OCI-LY3 (cell line): ENCODE measurements at regions not wholly inside any gene's neighbourhood (a gene's known extent, or its start where the extent isn't known, plus 50 kb on each side); places are given as distances from the start of the nearest gene placed in this dataset.

Experiments
- H2AFZ ChIP-seq: fragments of 200-600, 300-600 bp; shearing (Covaris generic); 2 replicates; pipeline ENCODE4 v1.6.0; 2014; ENCODE audit warnings: antibody characterized with exemption, low read depth, low read length
- H3K27ac ChIP-seq: fragments of 200-600, 300-600 bp; sonication (generic); 2 replicates; pipeline ENCODE4 v1.5.1; 2014; ENCODE audit warnings: mild to moderate bottlenecking, low read length, moderate library complexity, mixed read lengths
- H3K27me3 ChIP-seq: fragments of 200-600, 300-600 bp; sonication (generic); 2 replicates; pipeline ENCODE4 v1.6.1; 2014; ENCODE audit warnings: low read depth, low read length, mixed read lengths
- H3K36me3 ChIP-seq: fragments of 200-600, 300-600 bp; sonication (generic); replicated peaks from 2 replicates; pipeline ENCODE3; 2014; ENCODE audit warnings: low read depth, low read length, mixed read lengths
- H3K4me1 ChIP-seq: fragments of 300-600, 200-600 bp; sonication (generic); 2 replicates; pipeline ENCODE4 v1.6.1; 2014; ENCODE audit warnings: low read length, mixed read lengths
- H3K4me2 ChIP-seq: fragments of 200-600, 300-600 bp; sonication (generic); 2 replicates; pipeline ENCODE4 v1.6.1; 2014; ENCODE audit warnings: low read length, mixed read lengths
- H3K4me3 ChIP-seq: fragments of 300-600, 200-600 bp; sonication (generic); 2 replicates; pipeline ENCODE4 v1.5.1; 2014; ENCODE audit warnings: antibody characterized with exemption, mild to moderate bottlenecking, low read length, moderate library complexity
- H3K79me2 ChIP-seq: fragments of 300-600, 200-600 bp; shearing (Covaris generic); 2 replicates; pipeline ENCODE4 v1.6.1; 2014; ENCODE audit warnings: mild to moderate bottlenecking, low read length, mixed read lengths
- H3K9ac ChIP-seq: fragments of 300-600, 200-600 bp; shearing (Covaris generic); 2 replicates; pipeline ENCODE4 v1.6.0; 2014; ENCODE audit warnings: mild to moderate bottlenecking, low read length, moderate library complexity
- H3K9me3 ChIP-seq: fragments of 200-600, 300-600 bp; shearing (Covaris generic); 2 replicates; pipeline ENCODE4 v1.6.1; 2014; ENCODE audit warnings: low read length, mixed read lengths; ENCODE audit not compliant: insufficient read depth
- H4K20me1 ChIP-seq: fragments of 200-600, 300-600 bp; sonication (generic); 2 replicates; pipeline ENCODE4 v1.6.1; 2016; ENCODE audit warnings: low read length, mixed read lengths; ENCODE audit not compliant: insufficient read depth
- CTCF ChIP-seq: fragments of 200-600, 300-600 bp; sonication (generic); IDR thresholded peaks from 2 replicates; pipeline ENCODE4 v1.5.1; 2014; ENCODE audit warnings: antibody characterized with exemption, low read length, low read depth
- EZH2phosphoT487 ChIP-seq: fragments of 200-600 bp; shearing (Covaris generic); IDR thresholded peaks from 2 replicates; pipeline ENCODE4 v1.6.1; 2018; ENCODE audit warnings: antibody characterized with exemption, mixed run types, low read depth

DNA sequence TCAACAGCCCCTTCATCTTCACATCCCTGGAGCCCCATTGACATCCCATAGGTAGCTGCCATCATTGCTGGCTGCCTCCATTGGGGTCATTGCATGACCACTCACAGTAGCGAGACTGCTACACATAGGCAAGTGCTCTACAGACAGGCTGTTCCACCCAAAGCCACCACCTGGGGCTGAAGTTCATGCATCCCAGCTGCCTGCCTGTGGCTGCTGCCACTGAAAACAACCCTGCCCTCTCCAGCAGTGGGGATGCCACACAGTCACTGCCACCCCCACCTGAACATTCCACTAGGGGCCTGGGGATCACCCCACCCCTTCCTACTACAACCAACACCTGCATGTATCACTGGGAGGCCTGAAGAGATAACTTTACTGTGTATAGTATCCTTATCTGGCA is 59.5 kb upstream of the CTAGE1 start:
- H3K27ac ChIP-seq = no peak overlapping the region
- H3K36me3 ChIP-seq = no peaks in the 10 kb centered on the region
- H3K4me1 ChIP-seq = no peaks in the 10 kb centered on the region
- H3K4me2 ChIP-seq = no peak overlapping the region
- H3K27me3 ChIP-seq = no peaks in the 10 kb centered on the region; the same call in 1 of the 2 replicates
- no peak for TF ChIP-seq EZH2phosphoT487
- TF ChIP-seq CTCF = no peak
- no peak overlapping the region for H3K4me3 ChIP-seq
- H3K79me2 ChIP-seq = no peaks in the 10 kb centered on the region
- H3K9ac ChIP-seq = no peak overlapping the region
- H2AFZ ChIP-seq = no peak overlapping the region
- H4K20me1 ChIP-seq = no peaks in the 10 kb centered on the region
- H3K9me3 ChIP-seq = no peaks in the 10 kb centered on the region

DNA sequence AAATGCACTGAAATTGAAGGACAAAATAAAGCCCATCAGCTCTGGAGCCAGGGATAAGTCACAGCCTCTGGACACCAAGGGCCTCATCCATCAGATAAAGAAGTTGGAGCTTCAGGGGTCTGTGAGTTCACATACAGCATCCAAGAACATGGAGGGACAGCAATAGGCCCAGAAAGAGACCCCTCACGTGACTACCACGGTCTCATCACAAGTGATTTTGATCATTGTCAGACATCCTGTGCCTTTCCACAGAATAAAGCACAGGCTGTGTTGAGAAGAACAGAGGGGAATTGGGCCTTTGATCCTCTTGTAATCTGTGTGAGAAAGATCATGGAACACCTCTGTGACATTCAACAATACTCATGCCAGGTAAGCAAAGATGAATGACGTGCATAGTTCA is 65.2 kb upstream of the CTAGE1 start:
- Histone ChIP-seq H3K36me3 (no peaks in the 10 kb centered on the region), H3K27me3 (no peaks in the 10 kb centered on the region; the same call in 1 of the 2 replicates), H3K79me2 (no peaks in the 10 kb centered on the region), H3K9me3 (no peaks in the 10 kb centered on the region), H4K20me1 (no peaks in the 10 kb centered on the region), H3K4me2 (no peak overlapping the region), H3K9ac (no peak overlapping the region), H3K27ac (no peak overlapping the region), H3K4me1 (no peaks in the 10 kb centered on the region), H2AFZ (no peak overlapping the region), H3K4me3 (no peak overlapping the region)
- TF ChIP-seq CTCF (no peak), EZH2phosphoT487 (no peak)

GRCh38 chr18:22483407-22483806 is 65.7 kb upstream of the CTAGE1 start:
- Histone ChIP-seq H3K36me3 (no peaks in the 10 kb centered on the region), H3K27me3 (no peaks in the 10 kb centered on the region), H3K4me2 (no peak overlapping the region), H3K4me1 (no peaks in the 10 kb centered on the region), H3K4me3 (no peak overlapping the region), H3K9me3 (no peaks in the 10 kb centered on the region), H3K79me2 (no peaks in the 10 kb centered on the region), H2AFZ (no peak overlapping the region), H3K27ac (no peak overlapping the region), H4K20me1 (no peaks in the 10 kb centered on the region), H3K9ac (no peak overlapping the region)
- TF ChIP-seq EZH2phosphoT487 (no peak), CTCF (no peak)

GRCh38 chr18:22484471-22484870 is 66.8 kb upstream of the CTAGE1 start:
- H4K20me1 ChIP-seq = no peaks in the 10 kb centered on the region
- H3K36me3 ChIP-seq = no peaks in the 10 kb centered on the region
- no peak overlapping the region for H2AFZ ChIP-seq

More at GRCh38 chr18:22484471-22484870, 66.8 kb upstream of the CTAGE1 start:
- TF ChIP-seq CTCF (no peak), EZH2phosphoT487 (no peak)
- no peaks in the 10 kb centered on the region for H3K27me3 ChIP-seq
- H3K9me3 ChIP-seq = no peaks in the 10 kb centered on the region
- no peak overlapping the region for H3K27ac ChIP-seq
- H3K4me2 ChIP-seq = no peak overlapping the region
- no peaks in the 10 kb centered on the region for H3K4me1 ChIP-seq
- H3K79me2 ChIP-seq = no peaks in the 10 kb centered on the region
- no peak overlapping the region for H3K9ac ChIP-seq
- H3K4me3 ChIP-seq = no peak overlapping the region
